GM23248 (cell line): ENCODE measurements at regions not wholly inside any gene's neighbourhood (a gene's known extent, or its start where the extent isn't known, plus 50 kb on each side); places are given as distances from the start of the nearest gene placed in this dataset.
A peak's percentile ranks its signal among the peaks of the same experiment; 100 is the strongest.

ENCODE experiments used
- DNase-seq: peaks from one replicate; pipeline ENCODE4 v3.0.0-alpha.2; 2015
- H2AFZ ChIP-seq: fragments of 200-600 bp; sonication (generic); 2 replicates; pipeline ENCODE4 v1.6.1; 2016; ENCODE audit warnings: antibody characterized with exemption
- H3F3A ChIP-seq: fragments of 200-600 bp; sonication (generic); 2 replicates; pipeline ENCODE4 v1.6.1; 2016; ENCODE audit warnings: mild to moderate bottlenecking, antibody characterized with exemption, mixed run types; ENCODE audit not compliant: insufficient read depth
- H3K27ac ChIP-seq: fragments of 200-600 bp; sonication (generic); 2 replicates; pipeline ENCODE4 v1.5.1; 2016; ENCODE audit warnings: mild to moderate bottlenecking
- H3K27me3 ChIP-seq: fragments of 200-600 bp; sonication (generic); replicated peaks from 2 replicates; pipeline ENCODE4 v1.6.1; 2016; ENCODE audit warnings: mild to moderate bottlenecking; ENCODE audit not compliant: insufficient read depth
- H3K36me3 ChIP-seq: fragments of 200-600 bp; sonication (generic); 2 replicates; pipeline ENCODE4 v1.6.1; 2016; ENCODE audit warnings: low read depth, mild to moderate bottlenecking
- H3K4me1 ChIP-seq: fragments of 200-600 bp; sonication (generic); 2 replicates; pipeline ENCODE4 v1.6.1; 2016; ENCODE audit warnings: mild to moderate bottlenecking; ENCODE audit not compliant: insufficient read depth
- H3K4me2 ChIP-seq: fragments of 200-600 bp; sonication (generic); one replicate; pipeline ENCODE4 v1.6.1; 2016; ENCODE audit warnings: mild to moderate bottlenecking; ENCODE audit not compliant: unreplicated experiment
- H3K4me3 ChIP-seq: fragments of 200-600 bp; sonication (generic); 2 replicates; pipeline ENCODE4 v1.5.1; 2016; ENCODE audit warnings: mild to moderate bottlenecking
- H3K79me2 ChIP-seq: fragments of 200-600 bp; sonication (generic); 2 replicates; pipeline ENCODE4 v1.6.1; 2016; ENCODE audit warnings: mild to moderate bottlenecking; ENCODE audit not compliant: insufficient read depth
- H3K9ac ChIP-seq: fragments of 200-600 bp; sonication (generic); 2 replicates; pipeline ENCODE4 v1.6.1; 2016; ENCODE audit warnings: mild to moderate bottlenecking
- H3K9me2 ChIP-seq: fragments of 200-600 bp; sonication (generic); 2 replicates; pipeline ENCODE4 v1.6.1; 2016; ENCODE audit warnings: mixed run types, mild to moderate bottlenecking, moderate library complexity; ENCODE audit not compliant: insufficient read depth
- H3K9me3 ChIP-seq: fragments of 200-600 bp; sonication (generic); one replicate; pipeline ENCODE4 v1.6.1; 2017; ENCODE audit warnings: low read depth
- H4K20me1 ChIP-seq: fragments of 200-600 bp; sonication (generic); 2 replicates; pipeline ENCODE4 v1.6.0; 2016; ENCODE audit not compliant: insufficient read depth
- EZH2 ChIP-seq: fragments of 200-600 bp; sonication (generic); IDR thresholded peaks from 2 replicates; pipeline ENCODE4 v1.6.1; 2018; ENCODE audit warnings: antibody characterized with exemption, mild to moderate bottlenecking; ENCODE audit not compliant: insufficient read depth, poor library complexity, severe bottlenecking
- EZH2phosphoT487 ChIP-seq: fragments of 200-600 bp; sonication (generic); IDR thresholded peaks from 2 replicates; pipeline ENCODE4 v1.6.1; 2018; ENCODE audit warnings: antibody characterized with exemption, moderate library complexity, mild to moderate bottlenecking, low read depth; ENCODE audit not compliant: insufficient read depth
- WGBS, 2 experiments: methylation state at CpG; one replicate each; pipeline ENCODE4 v1.1.6; 2015 to 2017; ENCODE audit warnings: low lambda C conversion rate in 2 of 2, low coverage in 1 of 2; ENCODE audit errors: missing lambda C conversion rate in 2 of 2; 5-methylcytosine and 5-hydroxymethylcytosine counted together
- in situ Hi-C: fragments of 300-500 bp; cut with MboI; formaldehyde crosslinking; loops from 2 replicates; pipeline ENCODE4 v1.15.0; 2020

DNA sequence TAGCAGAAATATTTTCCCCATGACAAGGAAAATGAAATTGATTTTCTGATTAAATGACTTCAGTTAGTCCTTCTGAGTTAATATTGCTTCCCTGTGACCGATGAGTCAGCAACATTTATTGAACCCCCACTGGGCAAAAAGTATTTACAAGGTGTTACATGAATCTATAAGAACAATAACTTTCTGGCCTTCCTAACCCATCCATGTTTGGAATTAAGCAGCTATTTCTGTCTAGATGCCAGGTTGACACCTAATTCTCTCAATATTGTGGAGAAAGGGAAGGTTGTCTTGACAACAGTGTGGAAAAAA is 112.9 kb upstream of the JAZF1 start:
- Histone ChIP-seq H3K4me2 (no peak overlapping the region), H3K27ac (no peak overlapping the region), H3K4me1 (peaks cover 11% of the 10 kb centered on the region), H3F3A (peaks cover 11% of the 10 kb centered on the region; the same call in 1 of the 2 replicates), H3K4me3 (no peak overlapping the region), H2AFZ (no peak overlapping the region), H4K20me1 (no peaks in the 10 kb centered on the region), H3K9ac (no peak overlapping the region), H3K27me3 (no peaks in the 10 kb centered on the region), H3K79me2 (no peaks in the 10 kb centered on the region), H3K9me2 (no peaks in the 10 kb centered on the region), H3K36me3 (no peaks in the 10 kb centered on the region), H3K9me3 (no peaks in the 10 kb centered on the region)
- 81 to 82% methylated on average over 1 of the region's 1 CpG for WGBS, 2 experiments
- no peak for TF ChIP-seq EZH2phosphoT487
- peak; percentile 25 for DNase-seq
- in situ Hi-C loops, result no loop called here

- in situ Hi-C loops, result no loop called here
These were observed 115.5 kb upstream of the CREB5 start for GRCh38 chr7:28296571-28297483.

GRCh38 chr7:28297801-28298459 is 114.4 kb upstream of the CREB5 start:
- Histone ChIP-seq H3K4me2 (no peak overlapping the region), H3K9ac (no peak overlapping the region), H3K36me3 (no peaks in the 10 kb centered on the region), H4K20me1 (no peaks in the 10 kb centered on the region), H3K27me3 (no peaks in the 10 kb centered on the region), H3K9me3 (no peaks in the 10 kb centered on the region), H3K27ac (no peak overlapping the region), H3K4me1 (peaks cover 38% of the 10 kb centered on the region), H3K9me2 (no peaks in the 10 kb centered on the region), H3K79me2 (no peaks in the 10 kb centered on the region), H2AFZ (no peak overlapping the region), H3K4me3 (no peak overlapping the region), H3F3A (peaks cover 34% of the 10 kb centered on the region)
- 84 to 95% methylated on average over 4 of the region's 4 CpGs for WGBS, 2 experiments
- in situ Hi-C loops, result no loop called here
- TF ChIP-seq EZH2phosphoT487 (no peak), EZH2 (no peak)
- DNase-seq, result no peak

More at GRCh38 chr7:28296571-28297483, 115.5 kb upstream of the CREB5 start:
- no peak overlapping the region for H3K9ac ChIP-seq
- no peak overlapping the region for H3K4me2 ChIP-seq
- peak overlapping the region; percentile 45 for H3K27ac ChIP-seq
- TF ChIP-seq EZH2 (no peak), EZH2phosphoT487 (no peak)
- H4K20me1 ChIP-seq, result no peaks in the 10 kb centered on the region
- no peaks in the 10 kb centered on the region for H3K36me3 ChIP-seq
- DNase-seq, result peak; percentile 68
- no peak overlapping the region for H2AFZ ChIP-seq
- H3K4me3 ChIP-seq, result no peak overlapping the region
- H3K79me2 ChIP-seq, result no peaks in the 10 kb centered on the region
- H3F3A ChIP-seq, result peaks cover 28% of the 10 kb centered on the region
- H3K9me2 ChIP-seq, result no peaks in the 10 kb centered on the region
- WGBS, 2 experiments, result 33 to 39% methylated on average over 4 of the region's 4 CpGs
- H3K9me3 ChIP-seq, result no peaks in the 10 kb centered on the region
- peaks cover 33% of the 10 kb centered on the region for H3K4me1 ChIP-seq
- no peaks in the 10 kb centered on the region for H3K27me3 ChIP-seq

GRCh38 chr7:28298870-28299518 is 113.3 kb upstream of the CREB5 start:
- TF ChIP-seq EZH2 (no peak), EZH2phosphoT487 (no peak)
- peak; percentile 87 for DNase-seq
- no peaks in the 10 kb centered on the region for H4K20me1 ChIP-seq
- H3F3A ChIP-seq, result peaks cover 34% of the 10 kb centered on the region
- H3K27ac ChIP-seq, result no peak overlapping the region; the same call in 1 of the 2 replicates
- in situ Hi-C loops, result no loop called here
- no peaks in the 10 kb centered on the region for H3K79me2 ChIP-seq
- no peaks in the 10 kb centered on the region for H3K27me3 ChIP-seq
- peak overlapping the region; percentile 38 for H3K4me2 ChIP-seq
- H3K4me3 ChIP-seq, result no peak overlapping the region
- no peaks in the 10 kb centered on the region for H3K9me2 ChIP-seq
- WGBS, 2 experiments, result 10 to 12% methylated on average over 7 of the region's 7 CpGs
- peaks cover 38% of the 10 kb centered on the region for H3K4me1 ChIP-seq
- H3K9me3 ChIP-seq, result no peaks in the 10 kb centered on the region
- H2AFZ ChIP-seq, result peak overlapping the region; percentile 70
- H3K9ac ChIP-seq, result peak overlapping the region; percentile 22; the same call in 1 of the 2 replicates
- no peaks in the 10 kb centered on the region for H3K36me3 ChIP-seq
